BLaER1 (cell line): ENCODE measurements at regions not wholly inside any gene's neighbourhood (a gene's known extent, or its start where the extent isn't known, plus 50 kb on each side); places are given as distances from the start of the nearest gene placed in this dataset.

Experiments used
- H3K27ac ChIP-seq: shearing (Covaris generic); formaldehyde crosslinking; 2 replicates; pipeline ENCODE4 v1.8.1; 2022
- H3K27me3 ChIP-seq: shearing (Covaris generic); formaldehyde crosslinking; 2 replicates; pipeline ENCODE4 v1.8.1; 2022
- H3K36me3 ChIP-seq: shearing (Covaris generic); formaldehyde crosslinking; 2 replicates; pipeline ENCODE4 v1.8.1; 2022
- H3K4me1 ChIP-seq: shearing (Covaris generic); formaldehyde crosslinking; 2 replicates; pipeline ENCODE4 v1.8.1; 2022
- H3K4me2 ChIP-seq: shearing (Covaris generic); formaldehyde crosslinking; 2 replicates; pipeline ENCODE4 v1.8.1; 2022
- H3K4me3 ChIP-seq: shearing (Covaris generic); formaldehyde crosslinking; 2 replicates; pipeline ENCODE4 v1.8.1; 2022
- H3K9ac ChIP-seq: shearing (Covaris generic); formaldehyde crosslinking; 2 replicates; pipeline ENCODE4 v1.8.1; 2022
- H3K9me3 ChIP-seq: shearing (Covaris generic); formaldehyde crosslinking; 2 replicates; pipeline ENCODE4 v1.8.1; 2022
- H4K20me1 ChIP-seq: shearing (Covaris generic); formaldehyde crosslinking; 2 replicates; pipeline ENCODE4 v1.8.1; 2022
- Cebpa-rat ChIP-seq: shearing (Covaris generic); IDR thresholded peaks from 2 replicates; pipeline ENCODE4 v1.8.1; 2022

DNA sequence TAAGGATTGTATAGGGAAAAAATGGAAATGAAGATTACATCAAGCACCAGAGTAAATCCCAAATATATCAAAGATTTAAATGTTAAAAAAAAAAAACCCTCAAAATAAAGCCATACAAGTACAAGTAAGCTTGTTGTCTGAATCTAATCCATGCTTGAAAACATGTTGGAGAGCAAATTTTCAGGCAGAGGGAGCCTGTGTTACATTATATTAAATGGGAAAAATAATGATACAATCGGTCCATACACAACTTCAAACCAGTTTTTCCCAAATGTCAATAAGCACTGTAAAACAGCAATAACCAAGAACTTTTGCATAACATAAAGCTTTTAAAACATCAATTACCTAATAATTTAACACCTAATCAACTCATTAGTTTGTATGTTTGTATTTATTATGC, 949.4 kb upstream of the ADGRL4 start:
- Histone ChIP-seq H3K27me3 (no peaks in the 10 kb centered on the region), H3K9ac (no peak overlapping the region), H3K4me1 (no peaks in the 10 kb centered on the region), H3K36me3 (no peaks in the 10 kb centered on the region), H3K4me2 (no peak overlapping the region), H4K20me1 (no peaks in the 10 kb centered on the region), H3K27ac (no peak overlapping the region), H3K4me3 (no peak overlapping the region), H3K9me3 (peaks cover 11% of the 10 kb centered on the region; the same call in 1 of the 2 replicates)
- no peak for TF ChIP-seq Cebpa-rat

DNA sequence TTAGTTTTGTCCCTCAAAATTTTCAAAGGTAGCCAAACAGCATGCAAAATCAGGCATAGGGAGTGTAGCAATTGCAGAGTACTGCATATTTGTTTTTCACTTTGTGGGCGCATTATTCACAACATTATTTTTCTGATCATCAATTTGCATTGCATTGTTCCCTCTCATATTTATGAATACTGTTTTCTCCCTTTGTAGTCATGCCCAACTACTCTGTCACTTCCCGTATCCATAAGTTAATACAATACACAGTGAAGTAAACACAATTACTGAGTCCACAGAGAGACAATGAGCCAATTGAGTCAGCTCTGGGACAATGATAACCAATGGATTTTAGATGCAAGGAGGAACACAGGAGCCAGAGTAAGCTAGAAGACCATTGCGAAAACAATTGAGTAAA, 944.0 kb upstream of the ADGRL4 start:
- no peaks in the 10 kb centered on the region for H4K20me1 ChIP-seq
- no peaks in the 10 kb centered on the region for H3K27me3 ChIP-seq
- H3K9me3 ChIP-seq: no peaks in the 10 kb centered on the region
- no peak overlapping the region for H3K4me2 ChIP-seq
- TF ChIP-seq Cebpa-rat: no peak
- no peaks in the 10 kb centered on the region for H3K36me3 ChIP-seq
- H3K4me1 ChIP-seq: no peaks in the 10 kb centered on the region
- no peak overlapping the region for H3K9ac ChIP-seq
- no peak overlapping the region for H3K27ac ChIP-seq
- H3K4me3 ChIP-seq: no peak overlapping the region

DNA sequence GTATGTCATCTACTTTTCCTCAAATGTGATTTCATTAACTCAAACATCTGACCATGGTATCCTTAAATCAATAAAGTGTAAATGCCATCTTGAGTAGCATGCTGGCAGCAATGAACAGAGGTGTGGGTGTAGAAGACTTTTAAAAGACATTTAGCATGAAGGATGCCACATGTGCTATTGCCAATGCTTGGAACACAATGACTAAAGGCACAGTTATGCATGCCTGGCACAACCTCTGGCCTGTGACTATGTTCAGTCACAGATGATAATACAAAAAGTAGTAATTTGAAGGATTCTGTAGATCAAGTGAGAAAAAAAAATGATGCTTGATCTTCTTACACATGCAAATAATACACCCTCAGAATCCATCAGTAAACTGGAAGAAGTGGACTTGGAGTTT, 938.9 kb upstream of the ADGRL4 start:
- no peak for TF ChIP-seq Cebpa-rat
- no peak overlapping the region for H3K9ac ChIP-seq
- H3K4me1 ChIP-seq: no peaks in the 10 kb centered on the region
- H3K27ac ChIP-seq: no peak overlapping the region
- no peaks in the 10 kb centered on the region for H3K9me3 ChIP-seq
- no peaks in the 10 kb centered on the region for H4K20me1 ChIP-seq
- no peaks in the 10 kb centered on the region for H3K27me3 ChIP-seq
- no peak overlapping the region for H3K4me2 ChIP-seq
- H3K4me3 ChIP-seq: no peak overlapping the region
- H3K36me3 ChIP-seq: no peaks in the 10 kb centered on the region

GRCh38 chr1:79929356-79929755, 922.8 kb upstream of the ADGRL4 start:
- Histone ChIP-seq H3K4me3 (no peak overlapping the region), H3K9ac (no peak overlapping the region), H3K4me2 (no peak overlapping the region), H3K27me3 (no peaks in the 10 kb centered on the region), H3K9me3 (peaks cover 4% of the 10 kb centered on the region), H3K36me3 (no peaks in the 10 kb centered on the region), H3K27ac (no peak overlapping the region), H4K20me1 (no peaks in the 10 kb centered on the region), H3K4me1 (no peaks in the 10 kb centered on the region)
- TF ChIP-seq Cebpa-rat: no peak

GRCh38 chr1:79928901-79929300, 922.4 kb upstream of the ADGRL4 start:
- Histone ChIP-seq H3K9me3 (peaks cover 8% of the 10 kb centered on the region), H3K4me1 (no peaks in the 10 kb centered on the region), H4K20me1 (no peaks in the 10 kb centered on the region), H3K27me3 (no peaks in the 10 kb centered on the region), H3K4me3 (no peak overlapping the region), H3K9ac (no peak overlapping the region), H3K4me2 (no peak overlapping the region), H3K27ac (no peak overlapping the region), H3K36me3 (no peaks in the 10 kb centered on the region)
- no peak for TF ChIP-seq Cebpa-rat

DNA sequence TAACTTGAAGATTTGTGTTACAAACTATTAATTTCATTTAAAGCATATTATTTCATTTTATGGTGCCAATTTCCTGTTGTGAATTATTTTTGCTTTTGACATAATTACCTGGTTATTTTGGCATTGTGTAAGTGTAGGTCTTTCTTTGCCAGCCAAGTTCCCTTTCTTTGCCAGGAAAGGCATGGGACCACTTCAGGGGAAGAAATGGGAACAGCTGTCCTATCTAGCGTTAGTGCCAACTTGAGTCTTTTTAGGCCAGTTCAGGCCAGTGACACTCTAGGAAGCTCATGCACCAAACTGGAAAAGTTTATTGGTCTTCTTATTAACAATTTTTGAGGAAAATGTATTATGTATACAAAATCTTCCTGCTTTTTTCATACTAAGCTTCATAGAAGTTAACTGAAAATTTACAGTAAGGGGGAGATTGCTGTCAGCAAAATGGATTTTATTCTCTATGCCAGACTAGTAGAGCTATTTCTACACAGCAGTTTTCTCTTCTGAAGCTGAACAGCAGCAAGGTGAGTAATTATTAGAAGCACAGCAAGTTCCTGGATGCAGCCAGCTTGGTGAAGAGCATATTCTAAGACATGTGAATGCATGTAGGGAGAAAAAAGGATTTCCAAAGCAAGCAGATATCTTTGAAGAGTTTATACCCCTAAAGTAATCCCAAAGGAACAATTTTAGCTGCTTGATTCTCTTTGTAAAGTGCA, 914.6 kb upstream of the ADGRL4 start:
- Histone ChIP-seq H3K4me3 (no peak overlapping the region), H3K4me2 (no peak overlapping the region), H3K9ac (no peak overlapping the region), H3K27me3 (no peaks in the 10 kb centered on the region), H3K4me1 (no peaks in the 10 kb centered on the region), H4K20me1 (no peaks in the 10 kb centered on the region), H3K27ac (no peak overlapping the region), H3K9me3 (peaks cover 18% of the 10 kb centered on the region), H3K36me3 (no peaks in the 10 kb centered on the region)
- no peak for TF ChIP-seq Cebpa-rat

GRCh38 chr1:79914896-79915295, 908.4 kb upstream of the ADGRL4 start:
- Histone ChIP-seq H3K9ac (no peak overlapping the region), H3K9me3 (no peaks in the 10 kb centered on the region), H3K27ac (no peak overlapping the region), H3K27me3 (no peaks in the 10 kb centered on the region), H3K4me1 (no peaks in the 10 kb centered on the region), H3K4me3 (no peak overlapping the region), H4K20me1 (no peaks in the 10 kb centered on the region), H3K36me3 (no peaks in the 10 kb centered on the region), H3K4me2 (no peak overlapping the region)
- TF ChIP-seq Cebpa-rat: no peak

- no peak overlapping the region for H3K27ac ChIP-seq
- H3K4me3 ChIP-seq: no peak overlapping the region
- H3K9me3 ChIP-seq: no peaks in the 10 kb centered on the region
- H4K20me1 ChIP-seq: no peaks in the 10 kb centered on the region
- no peaks in the 10 kb centered on the region for H3K4me1 ChIP-seq
- no peaks in the 10 kb centered on the region for H3K36me3 ChIP-seq
- no peak for TF ChIP-seq Cebpa-rat
- H3K9ac ChIP-seq: no peak overlapping the region
- no peak overlapping the region for H3K4me2 ChIP-seq
- H3K27me3 ChIP-seq: no peaks in the 10 kb centered on the region
Measured at GRCh38 chr1:79912813-79913212, 906.3 kb upstream of the ADGRL4 start.

- TF ChIP-seq Cebpa-rat: no peak
- no peaks in the 10 kb centered on the region for H3K4me1 ChIP-seq
- no peak overlapping the region for H3K27ac ChIP-seq
- no peak overlapping the region for H3K4me3 ChIP-seq
- no peaks in the 10 kb centered on the region for H3K27me3 ChIP-seq
- no peaks in the 10 kb centered on the region for H3K36me3 ChIP-seq
- H3K9me3 ChIP-seq: peaks cover 14% of the 10 kb centered on the region; the same call in 1 of the 2 replicates
- H3K9ac ChIP-seq: no peak overlapping the region
- H3K4me2 ChIP-seq: no peak overlapping the region
- no peaks in the 10 kb centered on the region for H4K20me1 ChIP-seq
Measured at GRCh38 chr1:79903321-79903720, 896.8 kb upstream of the ADGRL4 start.

GRCh38 chr1:79902418-79902817, 895.9 kb upstream of the ADGRL4 start:
- H3K4me2 ChIP-seq: no peak overlapping the region
- no peak overlapping the region for H3K9ac ChIP-seq
- H3K36me3 ChIP-seq: no peaks in the 10 kb centered on the region
- H3K4me3 ChIP-seq: no peak overlapping the region
- H3K27ac ChIP-seq: no peak overlapping the region
- H3K27me3 ChIP-seq: no peaks in the 10 kb centered on the region
- no peaks in the 10 kb centered on the region for H3K4me1 ChIP-seq
- H3K9me3 ChIP-seq: peaks cover 14% of the 10 kb centered on the region; the same call in 1 of the 2 replicates
- H4K20me1 ChIP-seq: no peaks in the 10 kb centered on the region
- peak; percentile 48; the same call in 1 of the 2 replicates for TF ChIP-seq Cebpa-rat

DNA sequence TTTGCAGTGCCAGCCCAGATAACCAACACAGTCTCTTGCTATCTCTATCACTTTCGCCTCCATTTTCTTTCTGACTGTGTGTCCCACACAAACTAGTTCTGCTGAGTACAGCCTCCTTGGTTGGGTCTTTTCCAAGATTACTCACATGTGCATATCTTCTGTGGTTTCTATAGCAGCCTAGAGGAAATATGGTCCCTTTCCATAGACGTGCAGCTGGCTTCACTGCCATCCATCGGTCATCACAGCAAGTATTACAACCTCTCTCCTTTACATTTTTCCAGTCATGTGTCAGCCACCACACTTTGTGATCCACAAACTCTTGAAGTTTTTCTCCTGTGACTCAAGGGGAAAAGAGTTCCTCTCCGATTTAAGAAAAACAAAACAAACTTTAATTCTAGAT, 893.4 kb upstream of the ADGRL4 start:
- Histone ChIP-seq H3K27ac (no peak overlapping the region), H3K27me3 (no peaks in the 10 kb centered on the region), H3K9me3 (peaks cover 7% of the 10 kb centered on the region; the same call in 1 of the 2 replicates), H3K4me1 (no peaks in the 10 kb centered on the region), H3K4me3 (no peak overlapping the region), H4K20me1 (no peaks in the 10 kb centered on the region), H3K9ac (no peak overlapping the region), H3K4me2 (no peak overlapping the region), H3K36me3 (no peaks in the 10 kb centered on the region)
- TF ChIP-seq Cebpa-rat: no peak
